ENCODE measurements at regions not wholly inside any gene's neighbourhood (a gene's known extent, or its start where the extent isn't known, plus 50 kb on each side); places are given as distances from the start of the nearest gene placed in this dataset.

DNA sequence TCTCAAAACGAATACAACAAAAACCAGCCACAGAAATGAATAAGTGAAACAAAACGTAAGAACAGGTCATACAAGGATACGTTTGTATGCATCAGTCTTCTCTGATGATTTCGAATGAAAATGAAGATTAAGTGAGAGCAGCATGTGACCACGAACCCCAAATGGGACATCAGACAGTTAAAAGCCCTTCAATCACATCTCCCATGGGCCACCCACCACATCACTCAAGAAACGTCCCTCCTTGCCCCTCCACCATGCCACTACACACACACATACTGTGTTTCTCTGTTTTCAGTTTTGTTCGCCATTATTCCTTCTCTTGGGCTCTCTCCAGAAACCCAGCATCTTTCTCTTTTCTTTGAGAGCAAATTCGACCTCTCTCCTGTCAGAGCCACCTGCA lies 355.6 kb upstream of the KAZN start:
- Histone ChIP-seq H3K9me3 (ENCODE audit: low read depth, low read length, poor library complexity, severe bottlenecking) (no peaks in the 10 kb centered on the region), H3K4me1 (ENCODE audit: insufficient read depth, low read length, poor library complexity, severe bottlenecking) (no peaks in the 10 kb centered on the region), H3K27ac (ENCODE audit: low read depth, low read length, poor library complexity, severe bottlenecking) (no peak overlapping the region), H3K27me3 (replicated peaks; ENCODE audit: insufficient read depth, low read depth, low read length, poor library complexity) (no peaks in the 10 kb centered on the region), H3K36me3 (ENCODE audit: insufficient read depth, low read length, poor library complexity, severe bottlenecking) (no peaks in the 10 kb centered on the region), H3K4me3 (ENCODE audit: low read depth, low read length, poor library complexity, severe bottlenecking) (no peak overlapping the region)
- ChIA-PET CTCF (no interaction called here), POLR2A (ENCODE audit: low non-redundant PET) (no interaction called here)
- DNase-seq (ENCODE audit: low spot score), result no peak
- intact Hi-C loops (cut with micrococcal nuclease; ENCODE audit: unreplicated experiment), result no loop called here
- BruUV-seq (replicated peaks), result no TSS peak
- no peak for TF ChIP-seq EZH2 (IDR thresholded peaks at IDR 0.05; ENCODE audit: borderline replicate concordance, low read depth, low read length, poor library complexity, severe bottlenecking)
- TF ChIP-seq, protein P1, sequence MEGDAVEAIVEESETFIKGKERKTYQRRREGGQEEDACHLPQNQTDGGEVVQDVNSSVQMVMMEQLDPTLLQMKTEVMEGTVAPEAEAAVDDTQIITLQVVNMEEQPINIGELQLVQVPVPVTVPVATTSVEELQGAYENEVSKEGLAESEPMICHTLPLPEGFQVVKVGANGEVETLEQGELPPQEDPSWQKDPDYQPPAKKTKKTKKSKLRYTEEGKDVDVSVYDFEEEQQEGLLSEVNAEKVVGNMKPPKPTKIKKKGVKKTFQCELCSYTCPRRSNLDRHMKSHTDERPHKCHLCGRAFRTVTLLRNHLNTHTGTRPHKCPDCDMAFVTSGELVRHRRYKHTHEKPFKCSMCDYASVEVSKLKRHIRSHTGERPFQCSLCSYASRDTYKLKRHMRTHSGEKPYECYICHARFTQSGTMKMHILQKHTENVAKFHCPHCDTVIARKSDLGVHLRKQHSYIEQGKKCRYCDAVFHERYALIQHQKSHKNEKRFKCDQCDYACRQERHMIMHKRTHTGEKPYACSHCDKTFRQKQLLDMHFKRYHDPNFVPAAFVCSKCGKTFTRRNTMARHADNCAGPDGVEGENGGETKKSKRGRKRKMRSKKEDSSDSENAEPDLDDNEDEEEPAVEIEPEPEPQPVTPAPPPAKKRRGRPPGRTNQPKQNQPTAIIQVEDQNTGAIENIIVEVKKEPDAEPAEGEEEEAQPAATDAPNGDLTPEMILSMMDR (conservative IDR thresholded peaks at IDR 0.05; ENCODE audit: low read depth, low read length), result no peak

DNA sequence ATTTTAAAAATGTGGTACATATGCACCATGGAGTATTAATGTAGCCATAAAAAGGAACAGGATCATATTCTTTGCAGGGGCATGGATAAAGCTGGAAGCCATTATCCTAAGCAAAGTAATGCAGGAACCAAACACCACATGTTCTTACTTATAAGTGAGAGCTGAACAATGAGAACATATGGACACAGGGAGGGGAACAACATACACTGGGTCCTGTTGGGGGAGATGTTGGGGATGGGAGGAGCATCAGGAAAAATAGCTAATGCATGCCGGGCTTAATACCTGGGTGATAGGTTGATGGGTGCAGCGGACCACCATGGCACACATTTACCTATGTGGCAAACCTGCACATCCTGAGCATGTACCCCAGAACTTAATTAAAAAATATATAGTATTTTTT lies 352.5 kb upstream of the KAZN start:
- H3K9me3 ChIP-seq (ENCODE audit: low read depth, low read length, poor library complexity, severe bottlenecking), result no peaks in the 10 kb centered on the region
- ChIA-PET CTCF (no interaction called here), POLR2A (ENCODE audit: low non-redundant PET) (no interaction called here)
- H3K27me3 ChIP-seq (replicated peaks; ENCODE audit: insufficient read depth, low read depth, low read length, poor library complexity), result no peaks in the 10 kb centered on the region
- no peak for DNase-seq (ENCODE audit: low spot score)
- no peaks in the 10 kb centered on the region for H3K36me3 ChIP-seq (ENCODE audit: insufficient read depth, low read length, poor library complexity, severe bottlenecking)
- intact Hi-C loops (cut with micrococcal nuclease; ENCODE audit: unreplicated experiment), result no loop called here
- H3K4me3 ChIP-seq (ENCODE audit: low read depth, low read length, poor library complexity, severe bottlenecking), result no peak overlapping the region
- no peak overlapping the region for H3K27ac ChIP-seq (ENCODE audit: low read depth, low read length, poor library complexity, severe bottlenecking)
- TF ChIP-seq, protein P1 (conservative IDR thresholded peaks at IDR 0.05; ENCODE audit: low read depth, low read length), result no peak
- TF ChIP-seq EZH2 (IDR thresholded peaks at IDR 0.05; ENCODE audit: borderline replicate concordance, low read depth, low read length, poor library complexity, severe bottlenecking), result no peak
- H3K4me1 ChIP-seq (ENCODE audit: insufficient read depth, low read length, poor library complexity, severe bottlenecking), result no peaks in the 10 kb centered on the region
- no TSS peak for BruUV-seq (replicated peaks)

GRCh38 chr1:14246471-14246870 lies 352.0 kb upstream of the KAZN start:
- Histone ChIP-seq H3K4me3 (ENCODE audit: low read depth, low read length, poor library complexity, severe bottlenecking) (no peak overlapping the region), H3K4me1 (ENCODE audit: insufficient read depth, low read length, poor library complexity, severe bottlenecking) (no peaks in the 10 kb centered on the region), H3K27ac (ENCODE audit: low read depth, low read length, poor library complexity, severe bottlenecking) (no peak overlapping the region), H3K9me3 (ENCODE audit: low read depth, low read length, poor library complexity, severe bottlenecking) (no peaks in the 10 kb centered on the region), H3K36me3 (ENCODE audit: insufficient read depth, low read length, poor library complexity, severe bottlenecking) (no peaks in the 10 kb centered on the region), H3K27me3 (replicated peaks; ENCODE audit: insufficient read depth, low read depth, low read length, poor library complexity) (no peaks in the 10 kb centered on the region)
- DNase-seq (ENCODE audit: low spot score), result no peak
- POLR2A ChIA-PET (ENCODE audit: low non-redundant PET), result no interaction called here
- CTCF ChIA-PET, result no interaction called here
- intact Hi-C loops (cut with micrococcal nuclease; ENCODE audit: unreplicated experiment), result no loop called here
- no TSS peak for BruUV-seq (replicated peaks)
- TF ChIP-seq, protein P1 (conservative IDR thresholded peaks at IDR 0.05; ENCODE audit: low read depth, low read length), result no peak
- no peak for TF ChIP-seq EZH2 (IDR thresholded peaks at IDR 0.05; ENCODE audit: borderline replicate concordance, low read depth, low read length, poor library complexity, severe bottlenecking)

Data from A673 (cell line).